NT2/D1 (cell line): ENCODE measurements at regions not wholly inside any gene's neighbourhood (a gene's known extent, or its start where the extent isn't known, plus 50 kb on each side); places are given as distances from the start of the nearest gene placed in this dataset.

ENCODE experiments used
- SUZ12 ChIP-seq: IDR thresholded peaks from 2 replicates; pipeline ENCODE4 v1.6.1; 2011; ENCODE audit not compliant: insufficient read length, insufficient read depth; ENCODE audit errors: extremely low read depth
- YY1 ChIP-seq: IDR thresholded peaks from 2 replicates; pipeline ENCODE4 v1.6.1; 2011; ENCODE audit not compliant: insufficient read length, insufficient read depth
- ZNF274 ChIP-seq: IDR thresholded peaks from 2 replicates; pipeline ENCODE4 v1.6.1; 2011; ENCODE audit warnings: mild to moderate bottlenecking, low read depth, low read length

- TF ChIP-seq ZNF274 (no peak), YY1 (no peak), SUZ12 (no peak)
Measured at GRCh38 chr2:220422676-220423075, 795.2 kb downstream of the SLC4A3 start.
